CD4-positive, alpha-beta T cell (primary cell): ENCODE measurements at regions not wholly inside any gene's neighbourhood (a gene's known extent, or its start where the extent isn't known, plus 50 kb on each side); places are given as distances from the start of the nearest gene placed in this dataset.

ENCODE experiments used
- ATAC-seq: fragments of 200-7000 bp; cut with Tn5 transposase; one replicate; pipeline ENCODE4 v1.10.0; 2022; ENCODE audit warnings: mild to moderate bottlenecking; ENCODE audit not compliant: poor library complexity
- CTCF ChIA-PET: fragments of 350-600 bp; sonication (Branson Sonifier 250); formaldehyde crosslinking; loops from one replicate; lab custom pipeline; 2021; ENCODE audit warnings: antibody characterized with exemption, inconsistent platforms; lab: Charles Lee
- POLR2A ChIA-PET: fragments of 350-600 bp; sonication (Branson Sonifier 250); formaldehyde crosslinking; loops from one replicate; lab custom pipeline; 2021; ENCODE audit warnings: antibody characterized with exemption, inconsistent platforms; lab: Charles Lee
- DNase-seq, 14 experiments: peaks; one replicate each; pipeline ENCODE4 v3.0.0-alpha.2; 2013 to 2020; ENCODE audit warnings: mixed read lengths in 2 of 14
- H3K27ac ChIP-seq, 2 donors: one replicate each; pipeline versions ENCODE4 v1.5.1 to v1.7.0; 2013; ENCODE audit warnings: low read length in 2 of 2, low read depth in 1 of 2, mild to moderate bottlenecking in 1 of 2
- H3K27me3 ChIP-seq, 2 experiments: 1 replicate in 1 of 2; 2 replicates in 1 of 2; pipeline versions ENCODE4 v1.6.1 to v1.7.0; 2013; ENCODE audit warnings: low read length in 2 of 2, control low read depth in 1 of 2, mild to moderate bottlenecking in 1 of 2, moderate library complexity in 1 of 2; ENCODE audit not compliant: insufficient read depth in 2 of 2, control insufficient read depth in 1 of 2
- H3K36me3 ChIP-seq: one replicate; pipeline ENCODE4 v1.6.1; 2013; ENCODE audit warnings: low read length, control low read depth; ENCODE audit not compliant: insufficient read depth
- H3K4me1 ChIP-seq: one replicate; pipeline ENCODE4 v1.6.1; 2013; ENCODE audit warnings: low read length, control low read depth; ENCODE audit not compliant: insufficient read depth
- H3K4me3 ChIP-seq: one replicate; pipeline ENCODE4 v1.5.1; 2013; ENCODE audit warnings: mild to moderate bottlenecking, low read length, moderate library complexity
- H3K9me3 ChIP-seq, 2 experiments: 1 replicate in 1 of 2; 2 replicates in 1 of 2; pipeline versions ENCODE4 v1.6.1 to v1.7.0; 2013; ENCODE audit warnings: low read length in 2 of 2, mild to moderate bottlenecking in 2 of 2, control low read depth in 1 of 2, moderate library complexity in 1 of 2; ENCODE audit not compliant: control insufficient read depth in 1 of 2, insufficient read depth in 1 of 2
- H3K27ac Mint-ChIP-seq: one replicate; pipeline ENCODE4 v1.8.0; 2020; ENCODE audit warnings: mixed read lengths
- H3K27me3 Mint-ChIP-seq: one replicate; pipeline ENCODE4 v1.8.0; 2021; ENCODE audit warnings: mixed read lengths
- H3K36me3 Mint-ChIP-seq: one replicate; pipeline ENCODE4 v1.8.0; 2021; ENCODE audit warnings: low read depth, mixed read lengths
- H3K4me1 Mint-ChIP-seq: one replicate; pipeline ENCODE4 v1.8.0; 2021; ENCODE audit warnings: low read depth, mixed read lengths
- H3K4me3 Mint-ChIP-seq: one replicate; pipeline ENCODE4 v1.8.0; 2020; ENCODE audit warnings: mild to moderate bottlenecking, mixed read lengths
- H3K9me3 Mint-ChIP-seq: one replicate; pipeline ENCODE4 v1.8.0; 2020; ENCODE audit warnings: mixed read lengths
- intact Hi-C, 2 experiments: fragments of 100-400 bp; cut with DNase I in 1 of 2; cut with micrococcal nuclease in 1 of 2; formaldehyde crosslinking; loops; one replicate each; pipeline versions ENCODE4 v1.15.1 to v1.9.0; 2023 to 2025; cut with DNase I, micrococcal nuclease
- TF ChIP-seq, protein P1 (sequence below): fragments of 200-600 bp; IDR thresholded peaks from one replicate; pipeline ENCODE4 v1.8.0; 2022; ENCODE audit warnings: antibody characterized with exemption, mild to moderate bottlenecking

DNA sequence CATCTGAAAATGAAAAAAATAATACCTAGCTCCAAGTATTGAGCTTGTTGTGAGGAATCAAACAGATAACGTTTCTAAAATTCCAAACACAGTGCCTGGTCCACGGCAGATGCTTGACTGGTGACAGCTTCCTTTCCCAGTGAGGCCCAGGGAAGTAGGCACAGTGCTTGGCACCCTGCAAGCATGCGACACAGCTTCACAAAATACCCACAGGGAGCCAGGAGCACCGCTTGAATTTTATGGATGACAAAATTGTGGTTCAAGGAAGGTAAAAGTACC is 205.1 kb upstream of the TNP1 start:
- no peak for ATAC-seq
- intact Hi-C loops, result no loop called here
- CTCF ChIA-PET, result no interaction called here

DNA sequence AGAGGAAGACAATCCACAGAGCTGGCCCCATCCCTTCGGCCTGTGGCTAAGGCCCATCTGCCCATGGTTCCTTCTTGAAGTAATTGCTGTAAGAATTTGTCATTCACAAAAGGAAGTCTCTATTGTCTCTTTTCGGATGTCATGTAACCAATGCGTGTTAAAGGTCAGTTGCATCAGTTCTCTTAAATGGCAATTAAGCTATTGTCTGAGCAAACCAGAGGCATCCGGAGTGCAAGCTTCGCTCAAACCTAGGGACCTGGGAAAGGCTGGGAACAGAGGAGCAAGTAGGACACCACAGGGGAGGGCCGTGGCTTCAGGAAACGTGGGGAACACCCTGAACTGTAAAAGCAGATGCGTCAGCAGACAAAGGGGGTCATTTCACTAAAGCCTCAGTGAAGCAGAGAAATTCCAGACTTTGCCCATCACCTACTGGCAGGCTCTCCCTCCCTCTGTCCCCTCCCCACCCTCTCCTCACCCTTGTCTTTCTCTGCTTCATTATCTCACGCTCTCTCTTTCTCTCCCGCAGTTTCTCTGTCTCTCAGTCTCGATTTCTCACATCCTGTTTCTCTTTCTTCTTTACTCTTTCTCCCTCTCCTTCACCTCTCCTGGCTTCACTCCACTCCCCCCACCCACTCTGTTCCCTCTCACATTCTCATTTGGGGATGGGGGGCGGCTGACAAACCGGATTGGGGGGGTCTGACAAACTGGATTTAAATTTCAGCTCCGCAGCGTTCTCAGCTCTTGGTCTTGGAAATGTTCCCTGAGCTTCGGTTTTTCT is 204.6 kb upstream of the TNP1 start:
- no peak overlapping the region for H3K27ac ChIP-seq
- no peak for ATAC-seq
- ChIA-PET CTCF (no interaction called here), POLR2A (no interaction called here)
- no peaks in the 10 kb centered on the region for H3K27me3 Mint-ChIP-seq
- no peak for DNase-seq
- no peaks in the 10 kb centered on the region for H3K4me1 ChIP-seq
- no peaks in the 10 kb centered on the region for H3K36me3 ChIP-seq
- TF ChIP-seq, protein P1, sequence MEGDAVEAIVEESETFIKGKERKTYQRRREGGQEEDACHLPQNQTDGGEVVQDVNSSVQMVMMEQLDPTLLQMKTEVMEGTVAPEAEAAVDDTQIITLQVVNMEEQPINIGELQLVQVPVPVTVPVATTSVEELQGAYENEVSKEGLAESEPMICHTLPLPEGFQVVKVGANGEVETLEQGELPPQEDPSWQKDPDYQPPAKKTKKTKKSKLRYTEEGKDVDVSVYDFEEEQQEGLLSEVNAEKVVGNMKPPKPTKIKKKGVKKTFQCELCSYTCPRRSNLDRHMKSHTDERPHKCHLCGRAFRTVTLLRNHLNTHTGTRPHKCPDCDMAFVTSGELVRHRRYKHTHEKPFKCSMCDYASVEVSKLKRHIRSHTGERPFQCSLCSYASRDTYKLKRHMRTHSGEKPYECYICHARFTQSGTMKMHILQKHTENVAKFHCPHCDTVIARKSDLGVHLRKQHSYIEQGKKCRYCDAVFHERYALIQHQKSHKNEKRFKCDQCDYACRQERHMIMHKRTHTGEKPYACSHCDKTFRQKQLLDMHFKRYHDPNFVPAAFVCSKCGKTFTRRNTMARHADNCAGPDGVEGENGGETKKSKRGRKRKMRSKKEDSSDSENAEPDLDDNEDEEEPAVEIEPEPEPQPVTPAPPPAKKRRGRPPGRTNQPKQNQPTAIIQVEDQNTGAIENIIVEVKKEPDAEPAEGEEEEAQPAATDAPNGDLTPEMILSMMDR, result no peak
- no peaks in the 10 kb centered on the region for H3K9me3 Mint-ChIP-seq
- intact Hi-C loops, result no loop called here
- H3K27me3 ChIP-seq, result no peaks in the 10 kb centered on the region
- H3K27ac Mint-ChIP-seq, result no peak overlapping the region
- H3K9me3 ChIP-seq, result peaks cover 0 to 17% of the 10 kb centered on the region in 2 experiments
- no peaks in the 10 kb centered on the region for H3K36me3 Mint-ChIP-seq
- H3K4me3 ChIP-seq, result no peak overlapping the region
- no peak overlapping the region for H3K4me3 Mint-ChIP-seq
- no peaks in the 10 kb centered on the region for H3K4me1 Mint-ChIP-seq

More for the DNA sequence above, 205.1 kb upstream of the TNP1 start:
- no peak for DNase-seq
- peaks cover 0 to 22% of the 10 kb centered on the region in 2 experiments for H3K9me3 ChIP-seq
- H3K36me3 Mint-ChIP-seq, result no peaks in the 10 kb centered on the region
- no peak overlapping the region for H3K27ac Mint-ChIP-seq
- no peak overlapping the region for H3K4me3 Mint-ChIP-seq
- H3K27me3 Mint-ChIP-seq, result no peaks in the 10 kb centered on the region
- H3K9me3 Mint-ChIP-seq, result no peaks in the 10 kb centered on the region
- H3K4me1 ChIP-seq, result no peaks in the 10 kb centered on the region
- no peaks in the 10 kb centered on the region for H3K27me3 ChIP-seq
- POLR2A ChIA-PET, result no interaction called here
- H3K27ac ChIP-seq, result no peak overlapping the region
- no peaks in the 10 kb centered on the region for H3K4me1 Mint-ChIP-seq
- TF ChIP-seq, protein P1, result no peak
- no peaks in the 10 kb centered on the region for H3K36me3 ChIP-seq
- no peak overlapping the region for H3K4me3 ChIP-seq

DNA sequence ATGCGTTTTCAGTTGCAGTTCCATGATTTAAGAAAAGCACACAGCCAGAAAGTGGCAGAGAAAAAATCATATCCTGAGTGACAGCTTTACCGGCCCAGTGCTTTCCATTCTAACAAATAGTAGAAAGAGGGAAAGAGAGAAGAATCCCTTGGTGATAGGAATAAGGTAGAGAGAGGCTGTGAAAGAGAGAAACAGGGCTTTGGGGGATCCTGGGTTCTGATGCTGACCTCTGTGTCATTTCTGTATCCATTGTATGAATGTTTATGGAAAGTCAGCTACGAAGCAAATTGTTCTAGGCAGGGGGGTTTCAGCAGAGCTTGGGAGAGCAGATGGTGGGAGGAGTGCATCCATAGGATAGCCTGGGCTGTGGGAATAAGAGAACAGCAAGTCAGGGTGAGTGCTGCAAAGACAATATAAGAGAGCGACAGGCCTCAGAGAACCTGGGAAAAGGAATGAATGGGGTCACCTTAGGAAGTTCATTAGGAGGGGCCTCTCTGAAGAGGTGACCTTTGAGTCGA is 203.4 kb upstream of the TNP1 start:
- no peaks in the 10 kb centered on the region for H3K36me3 ChIP-seq
- H3K4me3 ChIP-seq, result no peak overlapping the region
- H3K9me3 ChIP-seq, result peaks cover 0 to 7% of the 10 kb centered on the region in 2 experiments
- POLR2A ChIA-PET, result no interaction called here
- TF ChIP-seq, protein P1, result no peak
- H3K27ac ChIP-seq, result no peak overlapping the region
- H3K4me3 Mint-ChIP-seq, result no peak overlapping the region
- no peaks in the 10 kb centered on the region for H3K4me1 ChIP-seq
- H3K27me3 Mint-ChIP-seq, result no peaks in the 10 kb centered on the region
- H3K27ac Mint-ChIP-seq, result no peak overlapping the region
- no peaks in the 10 kb centered on the region for H3K9me3 Mint-ChIP-seq
- CTCF ChIA-PET, result no interaction called here
- DNase-seq (no peak), ATAC-seq (no peak)
- H3K36me3 Mint-ChIP-seq, result no peaks in the 10 kb centered on the region
- H3K27me3 ChIP-seq, result no peaks in the 10 kb centered on the region
- no peaks in the 10 kb centered on the region for H3K4me1 Mint-ChIP-seq
- intact Hi-C loops, result no loop called here
